Lower leg skin (tissue), 3 donors: ENCODE measurements at regions not wholly inside any gene's neighbourhood (a gene's known extent, or its start where the extent isn't known, plus 50 kb on each side); places are given as distances from the start of the nearest gene placed in this dataset.

Experiments
- CTCF ChIP-seq, 3 donors: fragments of 450-650 bp; IDR thresholded peaks; one replicate each; pipeline ENCODE4 v1.5.1; 2016; ENCODE audit warnings: antibody characterized with exemption in 3 of 3, mild to moderate bottlenecking in 3 of 3, moderate library complexity in 2 of 3
- POLR2A ChIP-seq, 2 donors: fragments of 450-650 bp; IDR thresholded peaks; one replicate each; pipeline ENCODE4 v1.6.1; 2016 to 2017; ENCODE audit warnings: antibody characterized with exemption in 2 of 2, mild to moderate bottlenecking in 1 of 2, moderate library complexity in 1 of 2

- TF ChIP-seq POLR2A (IDR thresholded peaks at IDR 0.05) = no peak
- TF ChIP-seq CTCF (IDR thresholded peaks at IDR 0.05) = no peak
These were observed 283.9 kb downstream of the BUD13 start for GRCh38 chr11:116488836-116489389.
